Ramos (cell line): ENCODE measurements at regions not wholly inside any gene's neighbourhood (a gene's known extent, or its start where the extent isn't known, plus 50 kb on each side); places are given as distances from the start of the nearest gene placed in this dataset.

Experiments used
- in situ Hi-C: fragments of 300-500 bp; cut with MboI; formaldehyde crosslinking; loops from one replicate; pipeline ENCODE4 v1.14.3; 2022; ENCODE audit warnings: low sequenced_read_pairs; ENCODE audit not compliant: unreplicated experiment

DNA sequence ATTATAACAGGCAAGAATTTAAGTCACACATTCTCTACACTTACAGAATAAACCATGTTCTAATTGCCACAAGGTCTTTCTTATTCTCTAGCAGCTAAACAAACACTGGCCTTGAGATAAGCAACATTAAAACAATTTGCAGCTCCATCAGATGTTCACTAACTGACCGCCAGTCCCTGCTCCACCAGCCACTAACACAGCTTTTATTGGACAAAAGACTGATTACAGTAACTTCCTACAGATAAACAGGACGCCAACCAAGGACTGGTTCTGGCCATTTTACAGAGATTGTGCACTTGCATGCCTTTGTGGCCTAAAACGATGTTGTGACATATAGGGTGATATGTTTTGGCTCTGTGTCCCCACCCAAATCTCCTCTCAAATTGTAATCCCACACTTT lies 388.9 kb upstream of the LRRC4C start:
- in situ Hi-C loops = no loop called here

DNA sequence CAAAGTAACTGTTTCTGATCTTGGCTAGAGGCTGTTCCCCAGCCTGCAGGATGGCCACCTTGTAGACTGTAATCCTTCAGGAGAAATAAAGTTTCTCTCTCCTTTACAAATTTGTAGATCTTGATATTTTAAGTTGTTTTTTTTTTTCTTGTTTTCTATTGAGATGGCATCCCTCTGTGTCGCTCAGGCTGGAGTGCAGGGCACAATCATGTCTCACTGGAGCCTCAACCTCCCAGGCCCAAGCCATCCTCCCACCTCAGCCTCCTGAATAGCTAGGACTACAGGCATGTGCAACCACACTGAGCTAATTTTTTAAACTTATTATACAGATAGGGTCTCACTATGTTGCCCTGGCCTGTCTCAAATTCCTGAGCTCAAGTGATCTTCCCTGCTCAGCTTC lies 389.8 kb upstream of the LRRC4C start:
- in situ Hi-C loops = no loop called here

DNA sequence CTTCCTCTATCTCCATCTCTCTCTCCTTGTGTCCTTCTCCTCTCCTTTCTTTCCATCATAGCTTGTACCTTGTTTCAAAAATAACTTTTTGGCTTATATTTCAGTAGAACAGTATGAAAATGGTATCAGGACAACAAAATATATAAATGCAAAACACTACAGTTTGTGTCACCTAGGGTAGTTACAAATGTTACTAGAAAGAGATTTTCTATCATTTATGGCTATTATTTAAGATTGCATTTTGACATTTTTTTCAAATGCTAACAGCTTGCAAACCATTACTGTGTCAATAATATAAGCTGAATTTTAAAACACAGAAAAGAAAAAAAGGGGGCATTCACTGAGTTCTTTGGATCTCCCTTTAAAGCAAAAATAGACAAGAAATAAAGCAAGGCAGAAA lies 392.3 kb upstream of the LRRC4C start:
- in situ Hi-C loops = no loop called here

DNA sequence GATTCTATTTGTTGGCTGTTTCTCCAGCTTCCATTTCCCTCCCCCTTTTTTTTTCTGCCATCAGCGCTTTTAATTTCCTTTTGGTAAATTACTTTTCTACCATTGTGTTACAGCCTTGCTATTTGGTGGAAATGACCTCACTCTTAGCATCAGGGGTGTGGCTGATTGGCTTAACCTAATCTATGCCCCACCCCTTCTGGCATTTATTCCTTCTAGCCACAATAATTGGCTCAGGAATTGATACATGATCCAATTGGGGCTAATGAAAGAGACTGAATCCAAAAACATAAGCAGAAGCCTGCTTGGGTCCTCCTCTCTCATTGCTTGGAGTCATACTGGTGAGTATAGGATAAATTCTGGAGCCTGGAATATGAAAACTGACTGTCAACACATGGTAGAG lies 402.4 kb upstream of the LRRC4C start:
- in situ Hi-C loops = no loop called here

- in situ Hi-C loops = no loop called here
Observed at GRCh38 chr11:41866525-41866924, 407.1 kb upstream of the LRRC4C start.

GRCh38 chr11:41868606-41869005 lies 409.2 kb upstream of the LRRC4C start:
- in situ Hi-C loops = no loop called here

DNA sequence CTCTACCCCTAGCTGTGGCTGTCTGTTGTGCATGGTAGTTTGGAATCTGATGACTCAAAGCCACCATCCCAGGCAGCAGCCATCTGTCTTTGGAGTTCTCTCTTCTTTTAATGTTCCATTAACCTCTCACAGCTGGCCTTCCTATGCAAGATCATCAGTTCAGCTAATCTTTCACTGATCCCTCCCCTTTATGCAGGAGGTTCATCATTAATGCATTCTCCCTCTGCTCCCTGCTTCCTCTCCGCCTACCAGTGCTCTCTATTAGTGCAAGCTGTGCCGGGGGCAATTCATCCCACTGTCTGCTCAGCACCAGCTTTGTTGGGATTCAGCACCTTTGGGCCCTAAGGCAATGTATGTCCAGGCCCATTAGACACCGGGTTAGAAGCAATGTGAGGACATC lies 413.0 kb upstream of the LRRC4C start:
- in situ Hi-C loops = no loop called here

DNA sequence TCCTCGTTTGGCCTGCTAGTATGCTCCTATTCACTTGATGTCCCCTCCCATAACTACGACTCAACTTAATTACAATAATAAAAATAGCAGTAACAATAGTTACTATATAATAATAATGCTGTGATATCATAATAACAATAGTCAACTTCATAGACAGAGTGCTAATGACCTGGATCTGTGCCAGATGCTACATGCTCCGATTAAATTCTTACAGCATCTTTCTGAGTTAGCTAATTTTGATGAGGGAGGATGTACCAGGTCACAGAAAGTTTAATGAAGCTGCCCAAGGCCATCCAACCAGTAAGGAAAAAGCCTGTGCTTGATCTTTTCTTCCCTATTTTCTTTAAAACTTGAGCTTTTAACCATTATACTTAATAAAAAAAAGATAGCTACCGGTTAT lies 413.4 kb upstream of the LRRC4C start:
- in situ Hi-C loops = no loop called here

DNA sequence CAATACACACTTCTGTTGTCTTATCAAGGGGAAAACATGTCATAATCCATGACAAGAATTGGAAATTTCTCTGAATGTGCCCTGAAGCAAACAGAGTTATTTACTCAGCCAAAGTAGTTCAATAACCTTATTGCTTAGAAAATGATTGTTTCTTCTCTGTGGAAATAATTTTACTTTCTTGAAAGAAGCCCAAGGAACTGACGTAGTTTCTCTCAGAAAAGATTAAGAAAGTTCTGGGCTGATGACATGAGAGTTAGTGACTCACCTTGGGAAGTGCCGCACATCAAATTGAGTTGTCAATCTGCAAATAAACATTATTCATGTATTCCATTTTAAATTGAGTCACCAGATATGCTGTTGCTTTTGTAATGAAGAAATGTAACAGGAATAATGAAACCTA lies 418.6 kb upstream of the LRRC4C start:
- in situ Hi-C loops = no loop called here

DNA sequence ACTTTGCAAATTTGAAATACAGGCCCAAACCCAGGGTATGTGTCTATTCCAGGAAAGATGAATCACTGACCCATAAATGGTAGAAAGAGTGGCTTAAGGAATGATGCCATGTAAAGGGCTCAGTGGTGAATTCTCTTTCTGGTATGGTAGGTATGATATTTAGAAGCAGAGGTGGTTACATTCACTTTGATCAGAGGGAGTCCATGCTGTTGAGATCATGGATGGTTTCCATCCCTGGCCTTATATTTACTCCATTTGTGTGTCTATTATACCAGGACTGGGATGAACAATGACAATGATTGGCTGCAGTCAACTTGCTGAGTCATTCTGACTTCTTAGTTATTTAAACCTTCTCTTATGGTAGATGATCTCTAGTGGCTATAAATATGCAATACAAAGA lies 419.8 kb upstream of the LRRC4C start:
- in situ Hi-C loops = no loop called here

DNA sequence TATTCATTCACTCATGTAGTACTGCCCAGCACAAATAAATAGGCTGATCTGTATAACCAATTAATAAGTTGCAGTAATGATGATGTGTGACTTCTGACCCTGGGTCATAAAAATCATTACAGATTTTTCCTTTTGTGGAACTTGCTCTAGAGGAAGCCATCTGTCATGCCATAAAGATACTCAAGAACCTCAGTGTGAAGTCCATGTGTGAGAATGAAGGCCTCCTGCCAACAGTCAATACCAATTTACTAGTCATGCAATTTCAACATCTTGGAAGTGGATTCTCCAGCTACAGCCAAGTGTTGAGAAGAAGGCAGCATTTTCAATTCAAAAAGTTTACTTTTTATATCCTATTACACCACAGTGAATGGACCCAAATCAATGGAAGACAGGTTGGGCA lies 435.6 kb upstream of the LRRC4C start:
- in situ Hi-C loops = loop anchor here (10.0 kb wide), 1 partner anchor 60 kb away; no protein-coding TSS in a partner anchor

- in situ Hi-C loops = loop anchor here (10.0 kb wide), 1 partner anchor 57 kb away; no protein-coding TSS in a partner anchor
Observed at GRCh38 chr11:41897991-41898390, 438.5 kb upstream of the LRRC4C start.

DNA sequence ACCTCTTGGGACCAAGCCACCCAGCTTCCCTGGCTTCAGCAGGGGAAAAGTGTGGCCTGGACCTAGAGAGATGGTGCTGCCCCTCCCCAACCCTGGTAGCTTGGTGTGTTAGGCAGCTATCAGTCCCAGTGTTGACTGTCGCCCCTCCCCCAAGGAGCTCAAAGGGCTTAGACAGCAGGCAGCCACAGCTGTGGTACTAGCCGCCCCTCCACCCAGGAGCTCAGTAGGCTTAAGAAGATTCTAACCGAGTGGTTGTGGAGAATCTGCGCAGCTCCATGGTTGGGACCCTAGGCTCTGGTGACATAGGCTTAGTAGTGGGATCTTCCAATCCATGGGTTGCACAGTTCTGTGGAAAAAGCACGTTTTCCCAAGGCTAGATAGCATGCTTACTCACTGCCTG lies 458.4 kb upstream of the LRRC4C start:
- in situ Hi-C loops = no loop called here

GRCh38 chr11:41920374-41920773 lies 460.9 kb upstream of the LRRC4C start:
- in situ Hi-C loops = no loop called here

DNA sequence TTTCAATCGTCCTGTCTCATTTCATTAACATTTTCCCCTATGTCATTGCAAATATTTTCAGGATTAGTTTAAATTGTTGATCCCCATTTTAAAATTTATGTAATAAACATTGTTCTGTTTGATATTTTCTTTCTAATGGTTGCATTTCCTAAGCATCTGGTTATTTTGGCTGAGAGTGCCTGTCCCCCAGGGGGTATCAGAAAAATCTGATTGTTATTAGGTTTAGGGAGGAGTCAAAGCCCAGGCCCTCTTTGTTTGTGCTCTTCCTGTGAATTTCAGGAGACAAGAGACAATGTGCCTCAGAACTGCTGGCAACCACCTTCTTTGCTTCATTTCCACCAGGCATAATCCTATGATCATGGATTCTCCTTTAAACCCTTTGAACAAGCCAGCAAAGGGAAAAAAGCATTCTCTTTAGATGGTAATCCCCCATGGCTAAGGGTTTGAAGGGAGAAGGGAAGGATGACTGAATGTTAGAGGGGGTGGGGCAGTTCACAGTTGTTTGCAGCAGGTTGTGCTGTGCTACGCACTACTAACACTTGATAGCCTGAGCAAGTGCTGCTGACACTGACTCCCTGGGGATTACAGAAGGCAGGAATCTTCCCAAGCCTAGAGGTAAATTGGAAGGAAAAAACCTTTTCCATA lies 462.4 kb upstream of the LRRC4C start:
- in situ Hi-C loops = no loop called here

DNA sequence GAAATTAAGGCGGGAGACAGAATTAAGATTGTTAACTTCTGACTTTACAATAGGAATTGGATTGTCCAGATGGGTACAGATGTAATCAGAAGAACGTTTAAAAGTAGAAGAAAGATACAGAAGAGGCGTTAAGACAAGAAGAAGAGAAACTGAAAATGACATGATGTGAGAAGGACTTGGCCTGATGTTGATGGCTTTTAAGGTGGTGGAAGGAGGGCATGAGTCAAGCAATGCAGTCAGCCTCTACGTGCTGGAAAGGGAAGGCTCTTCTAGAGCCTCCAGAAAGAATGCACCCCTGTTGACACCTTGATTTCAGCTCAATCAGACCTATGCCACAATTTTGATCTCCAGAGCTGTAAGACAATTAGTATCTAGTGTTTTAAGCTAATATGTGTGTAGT lies 466.9 kb upstream of the LRRC4C start:
- in situ Hi-C loops = no loop called here

DNA sequence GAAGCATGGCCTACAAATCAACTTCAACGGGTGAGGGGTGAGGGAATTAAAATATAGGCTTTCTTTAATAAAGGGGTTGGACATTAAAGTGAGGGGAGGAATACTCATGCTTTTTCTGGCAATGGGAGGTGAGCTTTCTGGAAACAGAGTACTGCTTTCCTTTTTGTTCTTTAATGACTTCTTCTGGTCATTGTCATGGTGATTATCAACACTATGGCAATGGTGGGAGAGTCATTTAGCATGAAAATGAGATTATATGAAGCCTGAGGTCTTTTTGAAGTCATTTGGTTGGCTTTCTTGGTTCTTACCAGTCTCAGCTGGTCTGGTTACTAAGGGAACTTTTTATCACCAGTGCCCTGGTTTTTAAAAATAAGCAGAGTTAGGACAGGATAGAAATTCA lies 475.8 kb upstream of the LRRC4C start:
- in situ Hi-C loops = no loop called here

DNA sequence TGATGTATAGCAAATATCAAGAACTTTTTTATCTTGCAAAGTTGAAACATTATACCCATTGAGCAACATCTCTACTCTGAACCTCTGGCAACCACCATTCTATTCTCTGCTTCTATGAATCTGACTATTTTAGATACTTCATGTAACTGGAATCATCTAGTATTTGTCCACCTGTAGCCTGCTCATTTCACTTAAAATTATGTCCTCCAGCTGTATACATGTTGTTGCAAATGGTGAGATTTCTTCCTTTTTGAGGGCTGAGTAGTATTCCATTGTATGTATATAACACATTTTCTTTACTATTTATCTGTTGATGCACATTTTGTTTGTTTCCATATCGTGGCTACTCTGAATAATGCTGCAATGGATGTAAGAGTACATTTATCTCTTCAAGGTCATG lies 476.3 kb upstream of the LRRC4C start:
- in situ Hi-C loops = no loop called here

DNA sequence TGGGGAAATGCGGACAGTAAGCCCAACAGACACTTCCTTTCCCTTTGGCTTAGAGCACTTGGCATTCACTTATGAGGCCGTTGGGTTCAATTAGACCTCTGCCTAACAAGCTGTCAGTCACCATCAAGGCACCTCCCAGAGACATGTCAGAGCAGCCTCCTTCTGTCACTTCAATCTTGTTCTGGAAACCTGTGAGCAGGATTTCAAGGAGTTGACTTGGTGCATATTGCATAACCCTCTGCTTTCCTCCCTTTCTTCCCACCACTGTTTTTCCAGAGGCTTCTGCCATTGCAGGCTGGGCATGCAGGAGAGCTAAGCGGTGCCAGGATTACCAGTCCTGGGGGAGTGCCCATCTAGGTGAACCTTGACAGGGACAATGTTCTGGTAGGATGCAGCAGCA lies 484.2 kb upstream of the LRRC4C start:
- in situ Hi-C loops = no loop called here

DNA sequence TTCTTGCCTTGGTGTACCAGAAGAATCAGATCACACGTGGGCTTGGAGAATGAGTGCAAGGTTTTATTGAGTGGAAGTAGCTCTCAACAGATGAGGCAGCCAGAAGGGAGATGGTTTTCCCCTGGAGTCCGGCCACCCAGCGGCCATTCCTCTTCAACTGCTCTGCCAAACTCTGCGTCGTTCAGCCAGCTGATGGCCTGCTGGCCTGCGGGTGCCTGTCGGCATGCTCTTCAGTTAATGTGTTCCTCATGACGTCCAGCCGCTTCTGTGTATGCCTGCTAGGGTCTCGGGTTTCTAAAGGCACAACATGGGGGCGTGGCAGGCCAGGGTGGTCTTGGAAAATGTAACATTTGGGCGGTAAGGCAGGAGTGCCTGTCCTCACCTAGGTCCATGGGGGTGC lies 487.9 kb upstream of the LRRC4C start:
- in situ Hi-C loops = no loop called here

- in situ Hi-C loops = loop anchor here (10.0 kb wide), 1 partner anchor 56 kb away; no protein-coding TSS in a partner anchor
Observed at GRCh38 chr11:41950470-41951143, 491.2 kb upstream of the LRRC4C start.

GRCh38 chr11:41954034-41954433 lies 494.6 kb upstream of the LRRC4C start:
- in situ Hi-C loops = loop anchor here (10.0 kb wide), 1 partner anchor 59 kb away; no protein-coding TSS in a partner anchor
